GM23248 (cell line): ENCODE measurements at regions not wholly inside any gene's neighbourhood (a gene's known extent, or its start where the extent isn't known, plus 50 kb on each side); places are given as distances from the start of the nearest gene placed in this dataset.

Source experiments
- EZH2 ChIP-seq: fragments of 200-600 bp; sonication (generic); IDR thresholded peaks from 2 replicates; pipeline ENCODE4 v1.6.1; 2018; ENCODE audit warnings: antibody characterized with exemption, mild to moderate bottlenecking; ENCODE audit not compliant: insufficient read depth, poor library complexity, severe bottlenecking
- EZH2phosphoT487 ChIP-seq: fragments of 200-600 bp; sonication (generic); IDR thresholded peaks from 2 replicates; pipeline ENCODE4 v1.6.1; 2018; ENCODE audit warnings: antibody characterized with exemption, moderate library complexity, mild to moderate bottlenecking, low read depth; ENCODE audit not compliant: insufficient read depth

GRCh38 chr6:40894962-40895799 lies 143.8 kb downstream of the UNC5CL start:
- no peak for TF ChIP-seq EZH2
- TF ChIP-seq EZH2phosphoT487 = no peak
